Smooth muscle cell (in vitro differentiated cells): ENCODE measurements at regions not wholly inside any gene's neighbourhood (a gene's known extent, or its start where the extent isn't known, plus 50 kb on each side); places are given as distances from the start of the nearest gene placed in this dataset.

Experiments
- DNase-seq: peaks from one replicate; lab custom pipeline; 2025; ENCODE audit not compliant: unreplicated experiment; lab: John Stamatoyannopoulos, UW
- H2AFZ ChIP-seq: fragments of 200-600 bp; sonication (generic); 2 replicates; pipeline ENCODE4 v1.6.0; 2016; ENCODE audit warnings: antibody characterized with exemption, low read depth, mild to moderate bottlenecking
- H3F3A ChIP-seq: fragments of 200-600 bp; sonication (generic); 2 replicates; pipeline ENCODE4 v1.6.0; 2017; ENCODE audit warnings: antibody characterized with exemption, low read depth
- H3K27ac ChIP-seq: fragments of 200-600 bp; sonication (generic); 2 replicates; pipeline ENCODE4 v1.5.1; 2016; ENCODE audit warnings: low read depth, mild to moderate bottlenecking
- H3K27me3 ChIP-seq: fragments of 200-600 bp; sonication (generic); 2 replicates; pipeline ENCODE4 v1.6.1; 2016; ENCODE audit warnings: low read depth, mild to moderate bottlenecking
- H3K36me3 ChIP-seq: fragments of 200-600 bp; sonication (generic); 2 replicates; pipeline ENCODE4 v1.5.1; 2016; ENCODE audit warnings: low read depth
- H3K4me1 ChIP-seq: fragments of 200-600 bp; sonication (generic); 2 replicates; pipeline ENCODE4 v1.5.1; 2016; ENCODE audit warnings: low read depth
- H3K4me2 ChIP-seq: fragments of 200-600 bp; sonication (generic); 2 replicates; pipeline ENCODE4 v1.6.0; 2016; ENCODE audit warnings: mild to moderate bottlenecking
- H3K4me3 ChIP-seq: fragments of 200-600 bp; sonication (generic); 2 replicates; pipeline ENCODE4 v1.5.1; 2016; ENCODE audit warnings: mild to moderate bottlenecking
- H3K79me2 ChIP-seq: fragments of 200-600 bp; sonication (generic); 2 replicates; pipeline ENCODE4 v1.6.0; 2016; ENCODE audit warnings: low read depth, mild to moderate bottlenecking
- H3K9ac ChIP-seq: fragments of 200-600 bp; sonication (generic); 2 replicates; pipeline ENCODE4 v1.6.0; 2016; ENCODE audit warnings: low read depth
- H3K9me3 ChIP-seq: fragments of 200-600 bp; sonication (generic); replicated peaks from 2 replicates; pipeline ENCODE4 v1.5.1; 2016; ENCODE audit warnings: low read depth
- H4K20me1 ChIP-seq: fragments of 200-600 bp; sonication (generic); 2 replicates; pipeline ENCODE4 v1.6.0; 2016; ENCODE audit warnings: low read depth
- WGBS: methylation state at CpG from one replicate; pipeline ENCODE4 v1.1.7; 2016; ENCODE audit warnings: low lambda C conversion rate; 5-methylcytosine and 5-hydroxymethylcytosine counted together
- TF ChIP-seq, protein P1 (sequence below): fragments of 200-600 bp; sonication (generic); IDR thresholded peaks from 2 replicates; pipeline ENCODE4 v1.5.1; 2017; ENCODE audit warnings: borderline replicate concordance, mild to moderate bottlenecking, antibody characterized with exemption; ENCODE audit not compliant: insufficient read depth, poor library complexity, severe bottlenecking

DNA sequence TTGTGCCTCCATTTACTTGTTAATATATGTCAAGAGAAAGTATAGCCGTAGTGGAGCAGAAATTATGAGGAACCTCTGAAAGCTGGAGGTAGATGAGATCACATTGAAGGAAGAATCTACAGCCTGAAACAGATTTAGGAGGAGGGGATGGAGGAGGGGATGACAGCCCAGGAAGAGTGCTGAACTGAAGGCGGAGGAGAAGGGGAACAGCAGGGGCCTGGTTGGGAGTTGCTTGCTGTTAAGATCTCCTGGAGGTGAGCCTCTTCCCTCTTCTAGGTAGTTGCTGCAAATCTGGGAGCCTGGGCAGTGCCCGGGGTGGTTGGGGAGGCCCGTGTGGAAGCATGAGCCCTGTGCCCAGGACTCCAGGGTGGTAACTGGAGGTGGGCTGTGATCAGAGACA lies 111.8 kb upstream of the SEMA6A start:
- H4K20me1 ChIP-seq: no peaks in the 10 kb centered on the region
- H3K4me2 ChIP-seq: no peak overlapping the region
- H2AFZ ChIP-seq: no peak overlapping the region
- H3K27me3 ChIP-seq: no peaks in the 10 kb centered on the region
- WGBS: 94% methylated on average over 4 of the region's 4 CpGs
- no peak overlapping the region for H3K27ac ChIP-seq
- no peaks in the 10 kb centered on the region for H3K79me2 ChIP-seq
- TF ChIP-seq, protein P1, sequence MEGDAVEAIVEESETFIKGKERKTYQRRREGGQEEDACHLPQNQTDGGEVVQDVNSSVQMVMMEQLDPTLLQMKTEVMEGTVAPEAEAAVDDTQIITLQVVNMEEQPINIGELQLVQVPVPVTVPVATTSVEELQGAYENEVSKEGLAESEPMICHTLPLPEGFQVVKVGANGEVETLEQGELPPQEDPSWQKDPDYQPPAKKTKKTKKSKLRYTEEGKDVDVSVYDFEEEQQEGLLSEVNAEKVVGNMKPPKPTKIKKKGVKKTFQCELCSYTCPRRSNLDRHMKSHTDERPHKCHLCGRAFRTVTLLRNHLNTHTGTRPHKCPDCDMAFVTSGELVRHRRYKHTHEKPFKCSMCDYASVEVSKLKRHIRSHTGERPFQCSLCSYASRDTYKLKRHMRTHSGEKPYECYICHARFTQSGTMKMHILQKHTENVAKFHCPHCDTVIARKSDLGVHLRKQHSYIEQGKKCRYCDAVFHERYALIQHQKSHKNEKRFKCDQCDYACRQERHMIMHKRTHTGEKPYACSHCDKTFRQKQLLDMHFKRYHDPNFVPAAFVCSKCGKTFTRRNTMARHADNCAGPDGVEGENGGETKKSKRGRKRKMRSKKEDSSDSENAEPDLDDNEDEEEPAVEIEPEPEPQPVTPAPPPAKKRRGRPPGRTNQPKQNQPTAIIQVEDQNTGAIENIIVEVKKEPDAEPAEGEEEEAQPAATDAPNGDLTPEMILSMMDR: no peak
- no peaks in the 10 kb centered on the region for H3F3A ChIP-seq
- no peak overlapping the region for H3K4me3 ChIP-seq
- no peaks in the 10 kb centered on the region for H3K9me3 ChIP-seq
- H3K36me3 ChIP-seq: no peaks in the 10 kb centered on the region
- no peak overlapping the region for H3K9ac ChIP-seq
- H3K4me1 ChIP-seq: peaks cover 5% of the 10 kb centered on the region
- DNase-seq: no peak

DNA sequence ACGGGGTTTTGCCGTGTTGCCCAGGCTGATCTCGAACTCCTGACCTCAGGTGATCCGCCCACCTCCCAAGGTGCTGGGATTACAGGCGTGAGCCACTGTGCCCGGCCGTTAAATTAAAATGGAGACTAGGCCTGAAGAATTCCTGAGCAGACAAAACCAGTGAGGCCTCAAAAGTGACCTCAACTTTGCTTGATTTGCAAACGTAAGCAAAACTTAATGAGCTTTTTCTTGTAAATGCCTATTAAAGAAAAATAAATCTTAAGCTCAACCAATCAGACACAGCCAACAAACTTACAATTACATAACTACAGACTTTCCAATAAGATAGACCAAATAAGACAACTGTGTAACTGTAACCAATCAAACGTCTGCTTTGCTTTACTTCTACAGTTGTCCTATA lies 111.3 kb upstream of the SEMA6A start:
- Histone ChIP-seq H3K4me2 (no peak overlapping the region), H3F3A (no peaks in the 10 kb centered on the region), H3K9me3 (no peaks in the 10 kb centered on the region), H3K27ac (no peak overlapping the region), H3K27me3 (no peaks in the 10 kb centered on the region), H3K79me2 (no peaks in the 10 kb centered on the region), H3K4me3 (no peak overlapping the region), H4K20me1 (no peaks in the 10 kb centered on the region), H2AFZ (no peak overlapping the region), H3K36me3 (no peaks in the 10 kb centered on the region), H3K9ac (no peak overlapping the region), H3K4me1 (peaks cover 5% of the 10 kb centered on the region)
- TF ChIP-seq, protein P1: no peak
- no peak for DNase-seq
- WGBS: 86% methylated on average over 9 of the region's 9 CpGs

DNA sequence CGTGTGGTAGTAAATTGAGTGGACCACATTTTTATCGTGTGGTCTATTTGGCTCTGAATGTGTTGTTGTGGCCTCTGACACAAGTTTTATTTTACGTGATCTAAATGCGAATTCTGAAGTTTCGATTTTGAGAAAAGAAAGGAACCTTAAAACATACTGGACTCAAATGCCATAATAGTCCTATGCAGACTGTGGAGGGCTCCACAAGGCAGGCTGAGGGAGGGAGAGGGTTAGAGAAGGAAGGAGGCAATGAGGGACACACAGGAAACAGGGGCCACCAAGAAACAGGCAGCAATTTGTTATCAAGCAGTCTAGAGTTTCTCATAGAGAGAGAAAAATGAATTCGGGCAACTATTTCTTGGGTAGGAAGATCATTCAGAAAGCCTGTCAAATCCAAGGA lies 110.4 kb upstream of the SEMA6A start:
- Histone ChIP-seq H3K9ac (no peak overlapping the region), H3K36me3 (no peaks in the 10 kb centered on the region), H3K27me3 (no peaks in the 10 kb centered on the region), H3K4me2 (no peak overlapping the region), H3K4me3 (no peak overlapping the region), H2AFZ (no peak overlapping the region), H3K4me1 (peaks cover 5% of the 10 kb centered on the region), H3K9me3 (no peaks in the 10 kb centered on the region), H3K27ac (no peak overlapping the region), H3F3A (no peaks in the 10 kb centered on the region), H3K79me2 (no peaks in the 10 kb centered on the region), H4K20me1 (no peaks in the 10 kb centered on the region)
- TF ChIP-seq, protein P1: no peak
- no peak for DNase-seq
- 91% methylated on average over 6 of the region's 6 CpGs for WGBS

DNA sequence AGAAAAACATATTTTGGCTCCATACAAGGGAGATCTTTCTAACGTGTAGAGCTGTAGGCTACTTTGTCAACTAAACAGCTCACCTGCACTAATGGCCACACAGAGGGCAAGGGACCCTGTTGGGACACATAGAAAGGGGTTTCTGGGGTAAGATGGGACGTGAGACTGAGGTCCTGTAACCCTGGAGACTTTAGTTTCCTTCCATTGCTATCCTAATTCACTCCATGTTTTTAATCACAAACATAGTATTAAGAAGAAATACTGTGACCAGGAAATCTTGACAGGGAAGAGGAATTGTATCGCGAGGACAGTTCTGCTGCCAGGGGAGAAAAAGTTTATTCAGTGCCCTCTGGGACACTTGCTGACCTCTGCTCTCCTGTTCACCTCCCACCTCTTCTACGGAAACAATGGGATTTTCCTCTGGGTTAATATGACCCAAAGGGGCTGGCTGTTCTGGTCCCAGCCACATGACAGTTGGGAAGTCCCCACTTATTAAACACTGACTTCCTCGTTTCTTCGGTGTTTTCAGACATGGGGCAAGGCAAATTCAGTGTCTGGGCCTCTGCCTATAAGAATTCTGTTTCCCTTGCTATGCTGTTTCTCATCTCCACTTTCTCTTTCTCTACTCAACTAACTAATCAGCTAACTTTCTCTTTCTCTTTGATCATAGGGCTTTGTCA lies 106.9 kb upstream of the SEMA6A start:
- WGBS: 94% methylated on average over 7 of the region's 7 CpGs
- Histone ChIP-seq H3K4me3 (no peak overlapping the region), H4K20me1 (no peaks in the 10 kb centered on the region), H3K79me2 (no peaks in the 10 kb centered on the region), H3K9me3 (no peaks in the 10 kb centered on the region), H3K27me3 (no peaks in the 10 kb centered on the region), H3K4me2 (no peak overlapping the region), H2AFZ (no peak overlapping the region), H3K9ac (no peak overlapping the region), H3K36me3 (no peaks in the 10 kb centered on the region), H3K27ac (no peak overlapping the region), H3K4me1 (peaks cover 5% of the 10 kb centered on the region), H3F3A (no peaks in the 10 kb centered on the region)
- TF ChIP-seq, protein P1: no peak
- DNase-seq: no peak
